ENCODE measurements at regions not wholly inside any gene's neighbourhood (a gene's known extent, or its start where the extent isn't known, plus 50 kb on each side); places are given as distances from the start of the nearest gene placed in this dataset.
A peak's percentile ranks its signal among the peaks of the same experiment; 100 is the strongest.

DNA sequence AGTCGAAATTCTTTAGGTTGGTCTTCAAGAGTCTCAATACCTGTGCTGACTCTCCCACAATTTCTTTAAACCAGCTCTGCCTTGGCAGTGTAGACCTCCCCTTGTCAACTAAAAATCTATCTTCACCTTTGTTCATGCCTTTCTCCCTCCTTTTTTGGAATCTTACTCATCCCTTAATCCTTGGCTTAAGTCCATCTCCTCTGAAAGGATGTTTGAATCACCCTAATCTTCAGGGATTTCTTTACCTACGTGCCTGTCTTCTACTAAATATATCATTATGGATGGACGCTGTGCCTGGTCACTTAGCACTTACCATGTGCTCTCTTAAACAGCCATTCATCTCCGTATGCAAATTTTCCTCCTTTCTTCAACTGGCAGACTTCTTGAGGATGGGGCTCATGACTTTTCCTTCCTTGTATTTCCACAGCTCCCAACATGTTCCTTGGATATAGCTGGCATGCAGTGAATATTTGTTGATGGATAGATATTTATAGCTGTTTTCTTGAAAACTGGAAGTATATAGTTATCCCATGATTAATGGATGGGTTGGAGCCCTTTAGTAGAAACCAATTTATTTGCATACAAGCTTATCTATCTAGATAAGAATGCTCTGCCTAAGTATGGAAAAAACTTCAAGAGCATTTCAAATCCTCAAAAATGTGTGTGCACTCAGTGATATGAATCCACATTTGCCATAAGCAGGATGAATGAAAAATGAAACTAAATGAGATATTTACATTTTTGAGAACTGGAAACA, 166.6 kb downstream of the SPRY1 start:
- Histone ChIP-seq H3K4me1 (ENCODE audit: control insufficient read depth in 1 of 2, insufficient read depth in 2 of 2, low read depth in 1 of 2, low read length in 1 of 2) (peaks cover 2 to 11% of the 10 kb centered on the region in 2 experiments; a peak in 2 of 4 replicates), H3K9me2 (no peaks in the 10 kb centered on the region), H3K27ac (ENCODE audit: low read depth in 2 of 2, low read length in 1 of 2) (no peak overlapping the region), H3K4me2 (no peak overlapping the region), H3K27me3 (ENCODE audit: insufficient read depth) (no peaks in the 10 kb centered on the region), H3K79me2 (ENCODE audit: insufficient read depth) (no peaks in the 10 kb centered on the region), H3K9ac (no peak overlapping the region), H2AFZ (ENCODE audit: low read depth) (no peak overlapping the region), H3K9me3 (no peaks in the 10 kb centered on the region), H4K20me1 (ENCODE audit: insufficient read depth) (no peaks in the 10 kb centered on the region), H3K4me3 (ENCODE audit: low read depth in 2 of 2, low read length in 1 of 2) (no peak overlapping the region), H3K36me3 (replicated peaks in 1 of 2; ENCODE audit: control insufficient read depth in 1 of 2, insufficient read depth in 2 of 2, low read length in 1 of 2) (no peaks in the 10 kb centered on the region), H3F3A (replicated peaks; ENCODE audit: insufficient read depth) (peaks cover 5% of the 10 kb centered on the region)
- 55% methylated on average over 4 of the region's 4 CpGs for WGBS (ENCODE audit: low lambda C conversion rate)
- DNase-seq, result no peak
- ChIA-PET POLR2A (no interaction called here), CTCF (interaction anchor here (1.1 to 1.9 kb wide), 2 partner anchors 10 kb away, joined by 3 to 5 read pairs; no protein-coding TSS in a partner anchor)
- TF ChIP-seq GABPA (IDR thresholded peaks at IDR 0.05; ENCODE audit: low read depth) (no peak), FOSL2 (IDR thresholded peaks at IDR 0.05; ENCODE audit: borderline replicate concordance, low read depth) (no peak), ZBTB33 (IDR thresholded peaks at IDR 0.05; ENCODE audit: borderline replicate concordance, low read depth) (no peak), FOXJ3 (CRISPR knock-in tag; IDR thresholded peaks at IDR 0.05) (no peak), RXRA (IDR thresholded peaks at IDR 0.05; ENCODE audit: borderline replicate concordance, low read depth) (no peak), POLR2AphosphoS5 (IDR thresholded peaks at IDR 0.05; ENCODE audit: low read depth, low read length) (no peak)

- Histone ChIP-seq H3K4me3 (ENCODE audit: low read depth in 2 of 2, low read length in 1 of 2) (peak overlapping the region in 1 of 2 experiments; percentile 16; a peak in 1 of 4 replicates), H3K4me1 (ENCODE audit: control insufficient read depth in 1 of 2, insufficient read depth in 2 of 2, low read depth in 1 of 2, low read length in 1 of 2) (peaks cover 0 to 5% of the 10 kb centered on the region in 2 experiments; a peak in 2 of 4 replicates), H4K20me1 (ENCODE audit: insufficient read depth) (no peaks in the 10 kb centered on the region), H3K27me3 (ENCODE audit: insufficient read depth) (no peaks in the 10 kb centered on the region), H2AFZ (ENCODE audit: low read depth) (no peak overlapping the region), H3F3A (replicated peaks; ENCODE audit: insufficient read depth) (no peaks in the 10 kb centered on the region), H3K9me2 (no peaks in the 10 kb centered on the region), H3K27ac (ENCODE audit: low read depth in 2 of 2, low read length in 1 of 2) (no peak overlapping the region), H3K36me3 (replicated peaks in 1 of 2; ENCODE audit: control insufficient read depth in 1 of 2, insufficient read depth in 2 of 2, low read length in 1 of 2) (no peaks in the 10 kb centered on the region), H3K79me2 (ENCODE audit: insufficient read depth) (no peaks in the 10 kb centered on the region), H3K4me2 (no peak overlapping the region), H3K9me3 (no peaks in the 10 kb centered on the region), H3K9ac (no peak overlapping the region)
- WGBS (ENCODE audit: low lambda C conversion rate), result 73% methylated on average over 6 of the region's 6 CpGs
- POLR2A ChIA-PET, result no interaction called here
- CTCF ChIA-PET, result interaction anchor here (0.6 to 1.9 kb wide), 13 partner anchors 9 to 462 kb away, joined by 3 to 7 read pairs (median 3); no protein-coding TSS in a partner anchor
- DNase-seq, result peak; percentile 60
- TF ChIP-seq IRF3 (IDR thresholded peaks at IDR 0.05; ENCODE audit: low read depth, low read length), result no peak
- no peak for TF ChIP-seq POLR2AphosphoS5 (IDR thresholded peaks at IDR 0.05; ENCODE audit: low read depth, low read length)
- TF ChIP-seq, protein P1, sequence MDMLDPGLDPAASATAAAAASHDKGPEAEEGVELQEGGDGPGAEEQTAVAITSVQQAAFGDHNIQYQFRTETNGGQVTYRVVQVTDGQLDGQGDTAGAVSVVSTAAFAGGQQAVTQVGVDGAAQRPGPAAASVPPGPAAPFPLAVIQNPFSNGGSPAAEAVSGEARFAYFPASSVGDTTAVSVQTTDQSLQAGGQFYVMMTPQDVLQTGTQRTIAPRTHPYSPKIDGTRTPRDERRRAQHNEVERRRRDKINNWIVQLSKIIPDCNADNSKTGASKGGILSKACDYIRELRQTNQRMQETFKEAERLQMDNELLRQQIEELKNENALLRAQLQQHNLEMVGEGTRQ (IDR thresholded peaks at IDR 0.05; ENCODE audit: borderline replicate concordance, low read depth, low read length), result no peak
- no peak for TF ChIP-seq FOXJ3 (CRISPR knock-in tag; IDR thresholded peaks at IDR 0.05)
- TF ChIP-seq RFX5 (IDR thresholded peaks at IDR 0.05; ENCODE audit: low read length), result no peak
- TF ChIP-seq NRF1 (IDR thresholded peaks at IDR 0.05; ENCODE audit: low read depth, low read length), result no peak
- TF ChIP-seq, protein P2, sequence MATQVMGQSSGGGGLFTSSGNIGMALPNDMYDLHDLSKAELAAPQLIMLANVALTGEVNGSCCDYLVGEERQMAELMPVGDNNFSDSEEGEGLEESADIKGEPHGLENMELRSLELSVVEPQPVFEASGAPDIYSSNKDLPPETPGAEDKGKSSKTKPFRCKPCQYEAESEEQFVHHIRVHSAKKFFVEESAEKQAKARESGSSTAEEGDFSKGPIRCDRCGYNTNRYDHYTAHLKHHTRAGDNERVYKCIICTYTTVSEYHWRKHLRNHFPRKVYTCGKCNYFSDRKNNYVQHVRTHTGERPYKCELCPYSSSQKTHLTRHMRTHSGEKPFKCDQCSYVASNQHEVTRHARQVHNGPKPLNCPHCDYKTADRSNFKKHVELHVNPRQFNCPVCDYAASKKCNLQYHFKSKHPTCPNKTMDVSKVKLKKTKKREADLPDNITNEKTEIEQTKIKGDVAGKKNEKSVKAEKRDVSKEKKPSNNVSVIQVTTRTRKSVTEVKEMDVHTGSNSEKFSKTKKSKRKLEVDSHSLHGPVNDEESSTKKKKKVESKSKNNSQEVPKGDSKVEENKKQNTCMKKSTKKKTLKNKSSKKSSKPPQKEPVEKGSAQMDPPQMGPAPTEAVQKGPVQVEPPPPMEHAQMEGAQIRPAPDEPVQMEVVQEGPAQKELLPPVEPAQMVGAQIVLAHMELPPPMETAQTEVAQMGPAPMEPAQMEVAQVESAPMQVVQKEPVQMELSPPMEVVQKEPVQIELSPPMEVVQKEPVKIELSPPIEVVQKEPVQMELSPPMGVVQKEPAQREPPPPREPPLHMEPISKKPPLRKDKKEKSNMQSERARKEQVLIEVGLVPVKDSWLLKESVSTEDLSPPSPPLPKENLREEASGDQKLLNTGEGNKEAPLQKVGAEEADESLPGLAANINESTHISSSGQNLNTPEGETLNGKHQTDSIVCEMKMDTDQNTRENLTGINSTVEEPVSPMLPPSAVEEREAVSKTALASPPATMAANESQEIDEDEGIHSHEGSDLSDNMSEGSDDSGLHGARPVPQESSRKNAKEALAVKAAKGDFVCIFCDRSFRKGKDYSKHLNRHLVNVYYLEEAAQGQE (IDR thresholded peaks at IDR 0.05; ENCODE audit: low read depth, low read length), result no peak
- no peak for TF ChIP-seq ZBTB33 (IDR thresholded peaks at IDR 0.05; ENCODE audit: borderline replicate concordance, low read depth)
- peak; percentile 65 for TF ChIP-seq RAD21 (IDR thresholded peaks at IDR 0.05; ENCODE audit: low read length)
- TF ChIP-seq CHD2 (IDR thresholded peaks at IDR 0.05; ENCODE audit: low read length, partially characterized antibody), result no peak
- TF ChIP-seq MAX (IDR thresholded peaks at IDR 0.05; ENCODE audit: low read depth), result no peak
Measured at GRCh38 chr4:123564758-123565346, 168.3 kb downstream of the SPRY1 start.

All from SK-N-SH (cell line).